A673 (cell line): ENCODE measurements at regions not wholly inside any gene's neighbourhood (a gene's known extent, or its start where the extent isn't known, plus 50 kb on each side); places are given as distances from the start of the nearest gene placed in this dataset.

ENCODE experiments used
- BruUV-seq: library from RNA; stranded (reverse); fragments of 400-500 nt; replicated peaks from 2 replicates; lab custom pipeline; 2021; lab: Mats Ljungman, UMichigan
- CTCF ChIA-PET: fragments of 300-600 bp; sonication (Branson Sonifier 250); formaldehyde crosslinking; loops from one replicate; lab custom pipeline; 2022; ENCODE audit warnings: antibody characterized with exemption; lab: Charles Lee
- POLR2A ChIA-PET: fragments of 300-600 bp; sonication (Branson Sonifier 250); formaldehyde crosslinking; loops from one replicate; lab custom pipeline; 2022; ENCODE audit warnings: antibody characterized with exemption; ENCODE audit not compliant: low non-redundant PET; lab: Charles Lee
- DNase-seq: peaks from one replicate; pipeline ENCODE4 v3.0.0-alpha.2; 2015; ENCODE audit warnings: low spot score
- H3K27ac ChIP-seq: fragments of 200-600 bp; sonication (generic); 2 replicates; pipeline ENCODE4 v1.5.1; 2016; ENCODE audit warnings: mixed run types, low read depth, mild to moderate bottlenecking, mixed read lengths, antibody characterized with exemption, low read length; ENCODE audit not compliant: poor library complexity, severe bottlenecking
- H3K27me3 ChIP-seq: fragments of 200-600 bp; sonication (generic); replicated peaks from 2 replicates; pipeline ENCODE4 v1.6.1; 2017; ENCODE audit warnings: mixed run types, low read depth, mild to moderate bottlenecking, mixed read lengths, antibody characterized with exemption, low read length; ENCODE audit not compliant: insufficient read depth, poor library complexity
- H3K36me3 ChIP-seq: fragments of 200-600 bp; sonication (generic); 2 replicates; pipeline ENCODE4 v1.6.1; 2016; ENCODE audit warnings: mixed run types, mild to moderate bottlenecking, mixed read lengths, antibody characterized with exemption, low read length; ENCODE audit not compliant: insufficient read depth, poor library complexity, severe bottlenecking
- H3K4me1 ChIP-seq: fragments of 200-600 bp; sonication (generic); 2 replicates; pipeline ENCODE4 v1.6.1; 2017; ENCODE audit warnings: mixed run types, mild to moderate bottlenecking, mixed read lengths, antibody characterized with exemption, low read length; ENCODE audit not compliant: insufficient read depth, poor library complexity, severe bottlenecking
- H3K4me3 ChIP-seq: fragments of 200-600 bp; sonication (generic); 2 replicates; pipeline ENCODE4 v1.5.1; 2016; ENCODE audit warnings: low read depth, mixed run types, mild to moderate bottlenecking, mixed read lengths, low read length; ENCODE audit not compliant: poor library complexity, severe bottlenecking
- H3K9me3 ChIP-seq: fragments of 200-600 bp; sonication (generic); 2 replicates; pipeline ENCODE4 v1.6.1; 2016; ENCODE audit warnings: mixed run types, low read depth, mild to moderate bottlenecking, mixed read lengths, antibody characterized with exemption, low read length; ENCODE audit not compliant: poor library complexity, severe bottlenecking
- CTCF ChIP-seq: fragments of 300-800, 200-600 bp; sonication (generic); conservative IDR thresholded peaks from 2 replicates; pipeline ENCODE4 v1.5.1; 2017; ENCODE audit warnings: low read depth, mild to moderate bottlenecking, antibody characterized with exemption, low read length, moderate library complexity, mixed read lengths
- EZH2 ChIP-seq: fragments of 200-600 bp; sonication (generic); IDR thresholded peaks from 2 replicates; pipeline ENCODE4 v1.6.1; 2017; ENCODE audit warnings: borderline replicate concordance, low read depth, mild to moderate bottlenecking, mixed read lengths, antibody characterized with exemption, low read length; ENCODE audit not compliant: poor library complexity, severe bottlenecking
- intact Hi-C: fragments of 100-400 bp; cut with micrococcal nuclease; formaldehyde crosslinking; loops from one replicate; pipeline ENCODE4 v1.10.0; 2022; ENCODE audit not compliant: unreplicated experiment

GRCh38 chr17:69943058-69943457, 132.0 kb upstream of the KCNJ16 start:
- H3K27ac ChIP-seq, result no peak overlapping the region
- BruUV-seq, result no TSS peak
- TF ChIP-seq EZH2, result no peak
- TF ChIP-seq CTCF, result no peak
- ChIA-PET POLR2A (no interaction called here), CTCF (no interaction called here)
- H3K4me3 ChIP-seq, result no peak overlapping the region
- no peaks in the 10 kb centered on the region for H3K36me3 ChIP-seq
- no peaks in the 10 kb centered on the region for H3K4me1 ChIP-seq
- H3K9me3 ChIP-seq, result no peaks in the 10 kb centered on the region
- no peak for DNase-seq
- intact Hi-C loops, result no loop called here
- H3K27me3 ChIP-seq, result no peaks in the 10 kb centered on the region

GRCh38 chr17:69944406-69944805, 130.6 kb upstream of the KCNJ16 start:
- Histone ChIP-seq H3K27me3 (no peaks in the 10 kb centered on the region), H3K4me1 (no peaks in the 10 kb centered on the region), H3K36me3 (no peaks in the 10 kb centered on the region), H3K9me3 (no peaks in the 10 kb centered on the region), H3K4me3 (no peak overlapping the region), H3K27ac (no peak overlapping the region)
- no TSS peak for BruUV-seq
- no peak for DNase-seq
- intact Hi-C loops, result no loop called here
- CTCF ChIA-PET, result no interaction called here
- TF ChIP-seq CTCF, result no peak
- no peak for TF ChIP-seq EZH2
- POLR2A ChIA-PET, result no interaction called here

- no peak overlapping the region for H3K27ac ChIP-seq
- ChIA-PET CTCF (no interaction called here), POLR2A (no interaction called here)
Observed at GRCh38 chr17:69945698-69946185, 129.3 kb upstream of the KCNJ16 start.

More at GRCh38 chr17:69945698-69946185, 129.3 kb upstream of the KCNJ16 start:
- H3K27me3 ChIP-seq, result no peaks in the 10 kb centered on the region
- no TSS peak for BruUV-seq
- no peaks in the 10 kb centered on the region for H3K9me3 ChIP-seq
- H3K4me1 ChIP-seq, result no peaks in the 10 kb centered on the region
- TF ChIP-seq EZH2 (no peak), CTCF (no peak)
- DNase-seq, result no peak
- intact Hi-C loops, result no loop called here
- no peaks in the 10 kb centered on the region for H3K36me3 ChIP-seq
- H3K4me3 ChIP-seq, result no peak overlapping the region
